ENCODE measurements at regions not wholly inside any gene's neighbourhood (a gene's known extent, or its start where the extent isn't known, plus 50 kb on each side); places are given as distances from the start of the nearest gene placed in this dataset.

DNA sequence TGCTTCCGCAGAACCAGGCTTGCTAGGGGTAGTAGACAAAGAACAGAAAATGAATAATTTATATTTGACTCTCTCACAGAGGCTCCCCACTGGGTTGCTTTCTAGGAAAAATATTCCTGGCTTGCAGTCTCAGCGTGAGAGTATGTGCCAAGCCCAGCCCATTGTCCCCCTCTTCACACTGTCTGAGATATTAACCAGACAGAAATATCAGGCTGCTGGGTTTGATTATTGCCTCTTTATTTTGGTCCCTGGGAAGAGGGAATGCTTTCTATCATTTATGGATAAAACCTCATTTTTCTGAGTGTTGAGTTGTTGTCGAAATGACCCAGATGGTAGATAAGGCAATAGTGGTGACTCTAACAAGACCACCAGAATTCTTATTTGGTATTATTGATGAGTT lies 367.9 kb downstream of the METTL15 start:
- TF ChIP-seq RARB (CRISPR knock-in tag; IDR thresholded peaks at IDR 0.05) (peak; percentile 43; the same call in 1 of the 2 replicates), TOX (CRISPR knock-in tag; IDR thresholded peaks at IDR 0.05; ENCODE audit: borderline replicate concordance) (peak; percentile 60), TCF4 (CRISPR knock-in tag; IDR thresholded peaks at IDR 0.05; ENCODE audit: borderline replicate concordance) (peak; percentile 46; the same call in 1 of the 2 replicates), ZNF70 (CRISPR knock-in tag; IDR thresholded peaks at IDR 0.05) (no peak), ZC3H10 (CRISPR knock-in tag; IDR thresholded peaks at IDR 0.05) (no peak), ZFP30 (CRISPR knock-in tag; IDR thresholded peaks at IDR 0.05) (no peak), CSDC2 (CRISPR knock-in tag; IDR thresholded peaks at IDR 0.05) (no peak), ARNTL (CRISPR knock-in tag; IDR thresholded peaks at IDR 0.05; ENCODE audit: borderline replicate concordance, low read depth) (no peak), GLIS3 (CRISPR knock-in tag; IDR thresholded peaks at IDR 0.05) (no peak), BACH2 (CRISPR knock-in tag; IDR thresholded peaks at IDR 0.05; ENCODE audit: borderline replicate concordance) (no peak)
- TF ChIP-seq, protein P1, sequence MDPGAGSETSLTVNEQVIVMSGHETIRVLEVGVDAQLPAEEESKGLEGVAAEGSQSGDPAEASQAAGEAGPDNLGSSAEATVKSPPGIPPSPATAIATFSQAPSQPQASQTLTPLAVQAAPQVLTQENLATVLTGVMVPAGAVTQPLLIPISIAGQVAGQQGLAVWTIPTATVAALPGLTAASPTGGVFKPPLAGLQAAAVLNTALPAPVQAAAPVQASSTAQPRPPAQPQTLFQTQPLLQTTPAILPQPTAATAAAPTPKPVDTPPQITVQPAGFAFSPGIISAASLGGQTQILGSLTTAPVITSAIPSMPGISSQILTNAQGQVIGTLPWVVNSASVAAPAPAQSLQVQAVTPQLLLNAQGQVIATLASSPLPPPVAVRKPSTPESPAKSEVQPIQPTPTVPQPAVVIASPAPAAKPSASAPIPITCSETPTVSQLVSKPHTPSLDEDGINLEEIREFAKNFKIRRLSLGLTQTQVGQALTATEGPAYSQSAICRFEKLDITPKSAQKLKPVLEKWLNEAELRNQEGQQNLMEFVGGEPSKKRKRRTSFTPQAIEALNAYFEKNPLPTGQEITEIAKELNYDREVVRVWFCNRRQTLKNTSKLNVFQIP (CRISPR knock-in tag; IDR thresholded peaks at IDR 0.05; ENCODE audit: borderline replicate concordance, low read depth) = no peak
